Sigmoid colon (tissue), 6 donors: ENCODE measurements at regions not wholly inside any gene's neighbourhood (a gene's known extent, or its start where the extent isn't known, plus 50 kb on each side); places are given as distances from the start of the nearest gene placed in this dataset.

Experiments
- DNase-seq: peaks from one replicate; pipeline ENCODE4 v3.0.0-alpha.2; 2019
- H3K27ac ChIP-seq, 4 donors: fragments of 200-600 bp; sonication (generic); one replicate each; pipeline ENCODE4 v1.5.1; 2016 to 2019; ENCODE audit warnings: mild to moderate bottlenecking in 1 of 4
- H3K27me3 ChIP-seq, 3 donors: fragments of 200-600 bp; sonication (generic); one replicate each; pipeline ENCODE4 v1.5.1; 2019; ENCODE audit warnings: mild to moderate bottlenecking in 1 of 3
- H3K36me3 ChIP-seq, 4 donors: fragments of 200-600 bp; sonication (generic); one replicate each; pipeline ENCODE4 v1.5.1; 2016 to 2019
- H3K4me1 ChIP-seq, 4 donors: fragments of 200-600 bp; sonication (generic); one replicate each; pipeline ENCODE4 v1.5.1; 2017 to 2019
- H3K4me3 ChIP-seq, 4 donors: fragments of 200-600 bp; sonication (generic); one replicate each; pipeline ENCODE4 v1.5.1; 2017 to 2019; ENCODE audit warnings: mild to moderate bottlenecking in 2 of 4, moderate library complexity in 1 of 4
- H3K9me3 ChIP-seq, 4 donors: fragments of 200-600 bp in 3 of 4; sonication (generic) in 3 of 4; one replicate each; pipeline versions ENCODE4 v1.5.1 to v1.6.1; 2013 to 2019
- CTCF ChIP-seq, 4 experiments: fragments of 450-650 bp in 3 of 4; fragments of 200-600 bp in 1 of 4; IDR thresholded peaks; one replicate each; pipeline ENCODE4 v1.5.1; 2016 to 2019; ENCODE audit warnings: antibody characterized with exemption in 4 of 4, mild to moderate bottlenecking in 3 of 4, moderate library complexity in 2 of 4
- EP300 ChIP-seq, 4 donors: sonication (generic); formaldehyde crosslinking; IDR thresholded peaks; one replicate each; pipeline ENCODE4 v1.6.1; 2017; ENCODE audit warnings: antibody characterized with exemption in 4 of 4
- POLR2A ChIP-seq, 2 donors: fragments of 450-650 bp; IDR thresholded peaks; one replicate each; pipeline ENCODE4 v1.6.1; 2016; ENCODE audit warnings: antibody characterized with exemption in 2 of 2, mild to moderate bottlenecking in 2 of 2, moderate library complexity in 2 of 2
- POLR2AphosphoS5 ChIP-seq, 4 donors: sonication (generic); formaldehyde crosslinking; IDR thresholded peaks; one replicate each; pipeline ENCODE4 v1.6.1; 2017; ENCODE audit warnings: antibody characterized with exemption in 4 of 4
- WGBS, 2 donors: extraction: QIAGEN DNeasy Blood & Tissue Kit; methylation state at CpG; one replicate each; pipeline ENCODE4 v1.1.7; 2013; 5-methylcytosine and 5-hydroxymethylcytosine counted together
- intact Hi-C: fragments of 100-400 bp; cut with DNase I; formaldehyde crosslinking; loops from one replicate; pipeline ENCODE4 v1.15.1; 2023
- donor health status: healthy with polysubstance abuse.
- donor health status: healthy.

- Histone ChIP-seq H3K27me3 (no peaks in the 10 kb centered on the region), H3K4me3 (no peak overlapping the region), H3K9me3 (no peaks in the 10 kb centered on the region), H3K4me1 (peaks cover 3 to 80% (median 75%) of the 10 kb centered on the region in 4 donors), H3K27ac (peak overlapping the region in 3 of 4 donors; percentile 74 to 83 (median 79)), H3K36me3 (no peaks in the 10 kb centered on the region)
- DNase-seq: peak; percentile 74
- TF ChIP-seq EP300 (IDR thresholded peaks at IDR 0.05): peak; percentile 26 to 75 (median 70)
- no peak for TF ChIP-seq POLR2A (IDR thresholded peaks at IDR 0.05)
- peak; percentile 60 to 87 (median 80) for TF ChIP-seq POLR2AphosphoS5 (IDR thresholded peaks at IDR 0.05)
- intact Hi-C loops: loop anchor here (5.0 kb wide), 1 partner anchor 505 kb away; no protein-coding TSS in a partner anchor
- WGBS, 2 donors: 87 to 88% methylated on average over 4 of the region's 4 CpGs
Measured at GRCh38 chr12:47586952-47587669, 118.7 kb downstream of the RPAP3 start.

GRCh38 chr12:47585507-47585906 lies 120.3 kb downstream of the RPAP3 start:
- Histone ChIP-seq H3K4me3 (no peak overlapping the region), H3K9me3 (no peaks in the 10 kb centered on the region), H3K27ac (peak overlapping the region in 3 of 4 donors; percentile 74 to 83 (median 79)), H3K27me3 (no peaks in the 10 kb centered on the region), H3K36me3 (no peaks in the 10 kb centered on the region), H3K4me1 (peaks cover 3 to 71% (median 60%) of the 10 kb centered on the region in 4 donors)
- intact Hi-C loops: loop anchor here (5.0 kb wide), 1 partner anchor 503 kb away; no protein-coding TSS in a partner anchor
- no peak for DNase-seq
- WGBS, 2 donors: 67 to 73% methylated on average over 2 of the region's 2 CpGs
- TF ChIP-seq POLR2A (IDR thresholded peaks at IDR 0.05) (no peak), EP300 (IDR thresholded peaks at IDR 0.05) (no peak), POLR2AphosphoS5 (IDR thresholded peaks at IDR 0.05) (peak in 3 of 4 donors; percentile 11 to 58 (median 53))

- DNase-seq: no peak
- intact Hi-C loops: no loop called here
- Histone ChIP-seq H3K36me3 (no peaks in the 10 kb centered on the region), H3K27me3 (no peaks in the 10 kb centered on the region), H3K4me3 (no peak overlapping the region), H3K4me1 (peaks cover 0 to 27% (median 13%) of the 10 kb centered on the region in 4 donors), H3K9me3 (no peaks in the 10 kb centered on the region), H3K27ac (no peak overlapping the region)
- TF ChIP-seq CTCF (IDR thresholded peaks at IDR 0.05) (no peak), POLR2AphosphoS5 (IDR thresholded peaks at IDR 0.05) (no peak), EP300 (IDR thresholded peaks at IDR 0.05) (no peak), POLR2A (IDR thresholded peaks at IDR 0.05) (no peak)
- WGBS, 2 donors: 76% methylated on average over 4 of the region's 4 CpGs
Measured at GRCh38 chr12:47578836-47579235, 127.0 kb downstream of the RPAP3 start.

- H3K9me3 ChIP-seq: no peaks in the 10 kb centered on the region
- peaks cover 0 to 27% (median 13%) of the 10 kb centered on the region in 4 donors for H3K4me1 ChIP-seq
- intact Hi-C loops: no loop called here
- H3K36me3 ChIP-seq: no peaks in the 10 kb centered on the region
- H3K27me3 ChIP-seq: no peaks in the 10 kb centered on the region
- no peak overlapping the region for H3K4me3 ChIP-seq
- 74 to 77% methylated on average over 7 of the region's 7 CpGs for WGBS, 2 donors
- no peak for TF ChIP-seq POLR2AphosphoS5 (IDR thresholded peaks at IDR 0.05)
- no peak for TF ChIP-seq EP300 (IDR thresholded peaks at IDR 0.05)
- TF ChIP-seq POLR2A (IDR thresholded peaks at IDR 0.05): no peak
- no peak for TF ChIP-seq CTCF (IDR thresholded peaks at IDR 0.05)
- no peak for DNase-seq
- H3K27ac ChIP-seq: peak overlapping the region in 1 of 4 donors; percentile 13
Measured at GRCh38 chr12:47577206-47577989, 128.4 kb downstream of the RPAP3 start.

GRCh38 chr12:47576289-47576945 lies 129.4 kb downstream of the RPAP3 start:
- Histone ChIP-seq H3K9me3 (no peaks in the 10 kb centered on the region), H3K27me3 (no peaks in the 10 kb centered on the region), H3K27ac (peak overlapping the region in 1 of 4 donors; percentile 13), H3K36me3 (no peaks in the 10 kb centered on the region), H3K4me3 (no peak overlapping the region), H3K4me1 (peaks cover 0 to 23% (median 13%) of the 10 kb centered on the region in 4 donors)
- WGBS, 2 donors: 51 to 60% methylated on average over 7 of the region's 7 CpGs
- intact Hi-C loops: no loop called here
- DNase-seq: no peak
- TF ChIP-seq CTCF (IDR thresholded peaks at IDR 0.05): no peak
- TF ChIP-seq POLR2AphosphoS5 (IDR thresholded peaks at IDR 0.05): no peak
- no peak for TF ChIP-seq EP300 (IDR thresholded peaks at IDR 0.05)
- no peak for TF ChIP-seq POLR2A (IDR thresholded peaks at IDR 0.05)
